GM10266 (cell line): ENCODE measurements at regions not wholly inside any gene's neighbourhood (a gene's known extent, or its start where the extent isn't known, plus 50 kb on each side); places are given as distances from the start of the nearest gene placed in this dataset.

Source experiments
- DNase-seq: peaks from one replicate; pipeline ENCODE4 v3.0.0; 2012; ENCODE audit errors: extremely low spot score
- CTCF ChIP-seq: IDR thresholded peaks from 2 replicates; pipeline ENCODE4 v1.5.1; 2012; ENCODE audit warnings: mild to moderate bottlenecking, low read depth; ENCODE audit not compliant: control insufficient read depth, insufficient read depth; ENCODE audit errors: missing control alignments

GRCh38 chr11:122175306-122175705 is 59.3 kb upstream of the BLID start:
- DNase-seq, result no peak
- TF ChIP-seq CTCF, result no peak

- DNase-seq, result no peak
These were observed 57.6 kb upstream of the BLID start for GRCh38 chr11:122173587-122173986.

GRCh38 chr11:122173074-122173450 is 57.0 kb upstream of the BLID start:
- no peak for TF ChIP-seq CTCF
- DNase-seq, result no peak

More at GRCh38 chr11:122173587-122173986, 57.6 kb upstream of the BLID start:
- TF ChIP-seq CTCF, result no peak

- TF ChIP-seq CTCF, result no peak
These were observed 56.5 kb upstream of the BLID start for GRCh38 chr11:122172352-122173073.

GRCh38 chr11:122170815-122171475 is 54.9 kb upstream of the BLID start:
- no peak for DNase-seq
- TF ChIP-seq CTCF, result no peak

More at GRCh38 chr11:122172352-122173073, 56.5 kb upstream of the BLID start:
- DNase-seq, result no peak

- no peak for DNase-seq
- no peak for TF ChIP-seq CTCF
These were observed 52.2 kb upstream of the BLID start for GRCh38 chr11:122168218-122168617.

GRCh38 chr11:122167100-122167499 is 51.1 kb upstream of the BLID start:
- DNase-seq, result no peak
- no peak for TF ChIP-seq CTCF
